ENCODE measurements at regions not wholly inside any gene's neighbourhood (a gene's known extent, or its start where the extent isn't known, plus 50 kb on each side); places are given as distances from the start of the nearest gene placed in this dataset.

- TF ChIP-seq CTCF (conservative IDR thresholded peaks at IDR 0.05; ENCODE audit: low read length) (no peak), EZH2phosphoT487 (IDR thresholded peaks at IDR 0.05; ENCODE audit: borderline replicate concordance, low read depth, low read length) (no peak)
Measured at GRCh38 chr12:127720334-127720733, 546.6 kb upstream of the TMEM132C start.
